Right lobe of liver (tissue), 6 donors: ENCODE measurements at regions not wholly inside any gene's neighbourhood (a gene's known extent, or its start where the extent isn't known, plus 50 kb on each side); places are given as distances from the start of the nearest gene placed in this dataset.

Experiments
- ATAC-seq, 4 donors: fragments of 200-7000 bp; cut with Tn5 transposase; one replicate each; pipeline ENCODE4 v1.9.1; 2020; ENCODE audit warnings: mild to moderate bottlenecking in 4 of 4, moderate library complexity in 4 of 4
- DNase-seq, 3 donors: peaks; one replicate each; pipeline ENCODE4 v3.0.0-alpha.2; 2020
- H3K27ac ChIP-seq, 3 donors: fragments of 200-600 bp; one replicate each; pipeline ENCODE4 v1.8.0; 2022
- H3K27me3 ChIP-seq, 2 donors: fragments of 200-600 bp; one replicate each; pipeline ENCODE4 v1.8.0; 2022
- H3K36me3 ChIP-seq, 4 donors: fragments of 200-600 bp; sonication (generic) in 1 of 4; one replicate each; pipeline versions ENCODE4 v1.5.1 to v1.8.0; 2017 to 2022; ENCODE audit warnings: control low read depth in 1 of 4
- H3K4me1 ChIP-seq, 4 donors: fragments of 200-600 bp; sonication (generic) in 1 of 4; one replicate each; pipeline versions ENCODE4 v1.5.1 to v1.8.0; 2017 to 2022; ENCODE audit warnings: control low read depth in 1 of 4
- H3K4me3 ChIP-seq, 3 donors: fragments of 200-600 bp; one replicate each; pipeline ENCODE4 v1.8.0; 2022
- H3K9me3 ChIP-seq, 4 donors: fragments of 200-600 bp; sonication (generic) in 1 of 4; one replicate each; pipeline versions ENCODE4 v1.5.1 to v1.8.0; 2017 to 2022; ENCODE audit warnings: control low read depth in 1 of 4
- POLR2A ChIP-seq: fragments of 450-650 bp; IDR thresholded peaks from one replicate; pipeline ENCODE4 v1.6.1; 2017; ENCODE audit warnings: antibody characterized with exemption, mild to moderate bottlenecking
- WGBS: methylation state at CpG from one replicate; pipeline ENCODE4 v1.1.6; 2018; ENCODE audit warnings: low coverage, low lambda C conversion rate; ENCODE audit not compliant: insufficient coverage; ENCODE audit errors: missing lambda C conversion rate; 5-methylcytosine and 5-hydroxymethylcytosine counted together
- intact Hi-C, 2 donors: fragments of 100-400 bp; cut with DNase I; formaldehyde crosslinking; loops; one replicate each; pipeline versions ENCODE4 v1.11.2 to v1.14.1; 2022
- TF ChIP-seq, protein P1 (sequence below), 4 donors: fragments of 200-600 bp in 3 of 4; fragments of 450-650 bp in 1 of 4; IDR thresholded peaks; one replicate each; pipeline versions ENCODE4 v1.5.1 to v1.8.0; 2016 to 2022; ENCODE audit warnings: antibody characterized with exemption in 4 of 4, mild to moderate bottlenecking in 2 of 4
- donor health status: DM: no; HTN: yes; CAD: no.
- donor health status: DM: no; HTN: no; CAD: no.
- donor health status: DM: no; HTN: no; CAD: no.
- donor health status: DM: no; HTN: yes; CAD: no.
- donor health status: DM: no; HTN: yes; CAD: no.

DNA sequence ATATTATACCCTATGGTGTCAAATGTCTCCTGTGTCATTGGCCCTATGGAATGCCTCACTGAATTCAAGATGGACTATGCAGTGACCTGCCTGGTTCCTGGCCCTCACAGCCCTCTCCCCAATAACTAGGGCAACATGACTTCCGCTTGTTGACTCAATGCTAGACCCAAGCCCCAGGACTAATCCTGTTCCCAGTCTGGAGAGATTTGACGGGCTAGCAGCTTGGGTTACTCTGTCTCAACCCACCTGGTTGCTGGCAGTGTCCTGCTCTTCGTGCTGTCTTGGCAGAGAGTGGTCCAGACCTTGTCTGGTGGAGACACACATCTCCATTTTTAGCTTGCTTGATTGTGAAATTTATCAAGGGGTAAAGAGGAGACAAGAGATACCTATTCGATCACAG lies 135.8 kb upstream of the HES1 start:
- 85% methylated on average over 3 of the region's 4 CpGs for WGBS
- H3K4me3 ChIP-seq = no peak overlapping the region
- no peaks in the 10 kb centered on the region for H3K36me3 ChIP-seq
- no peak overlapping the region for H3K27ac ChIP-seq
- H3K27me3 ChIP-seq = no peaks in the 10 kb centered on the region
- H3K9me3 ChIP-seq = no peaks in the 10 kb centered on the region
- peaks cover 0 to 21% (median 4%) of the 10 kb centered on the region in 4 donors for H3K4me1 ChIP-seq
- intact Hi-C loops = no loop called here
- ATAC-seq = no peak
- TF ChIP-seq POLR2A = no peak
- TF ChIP-seq, protein P1, sequence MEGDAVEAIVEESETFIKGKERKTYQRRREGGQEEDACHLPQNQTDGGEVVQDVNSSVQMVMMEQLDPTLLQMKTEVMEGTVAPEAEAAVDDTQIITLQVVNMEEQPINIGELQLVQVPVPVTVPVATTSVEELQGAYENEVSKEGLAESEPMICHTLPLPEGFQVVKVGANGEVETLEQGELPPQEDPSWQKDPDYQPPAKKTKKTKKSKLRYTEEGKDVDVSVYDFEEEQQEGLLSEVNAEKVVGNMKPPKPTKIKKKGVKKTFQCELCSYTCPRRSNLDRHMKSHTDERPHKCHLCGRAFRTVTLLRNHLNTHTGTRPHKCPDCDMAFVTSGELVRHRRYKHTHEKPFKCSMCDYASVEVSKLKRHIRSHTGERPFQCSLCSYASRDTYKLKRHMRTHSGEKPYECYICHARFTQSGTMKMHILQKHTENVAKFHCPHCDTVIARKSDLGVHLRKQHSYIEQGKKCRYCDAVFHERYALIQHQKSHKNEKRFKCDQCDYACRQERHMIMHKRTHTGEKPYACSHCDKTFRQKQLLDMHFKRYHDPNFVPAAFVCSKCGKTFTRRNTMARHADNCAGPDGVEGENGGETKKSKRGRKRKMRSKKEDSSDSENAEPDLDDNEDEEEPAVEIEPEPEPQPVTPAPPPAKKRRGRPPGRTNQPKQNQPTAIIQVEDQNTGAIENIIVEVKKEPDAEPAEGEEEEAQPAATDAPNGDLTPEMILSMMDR (IDR thresholded peaks at IDR 0.05) = no peak
- DNase-seq = no peak

DNA sequence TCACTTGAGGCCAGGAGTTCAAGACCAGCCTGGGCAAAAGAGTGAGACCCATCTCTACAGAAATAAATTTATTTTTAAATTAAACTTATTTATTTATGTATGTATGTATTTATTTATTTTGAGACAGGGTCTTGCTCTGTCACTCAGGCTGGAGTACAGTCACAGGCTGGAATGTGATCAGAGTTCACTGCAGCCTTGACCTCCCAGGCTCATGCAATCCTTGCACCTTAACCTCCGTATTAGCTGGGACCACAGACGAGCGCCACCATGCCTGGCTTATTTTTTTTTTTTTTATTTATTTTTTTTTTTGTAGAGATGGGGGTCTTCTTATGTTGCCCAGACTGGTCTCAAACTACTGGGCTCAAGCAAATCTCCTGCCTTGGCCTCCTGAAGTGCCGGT lies 135.2 kb upstream of the HES1 start:
- DNase-seq (no peak), ATAC-seq (no peak)
- Histone ChIP-seq H3K9me3 (no peaks in the 10 kb centered on the region), H3K4me1 (peaks cover 0 to 21% (median 4%) of the 10 kb centered on the region in 4 donors), H3K27me3 (no peaks in the 10 kb centered on the region), H3K27ac (no peak overlapping the region), H3K4me3 (no peak overlapping the region), H3K36me3 (no peaks in the 10 kb centered on the region)
- WGBS = 68% methylated on average over 4 of the region's 4 CpGs
- TF ChIP-seq, protein P1 (IDR thresholded peaks at IDR 0.05) = no peak
- no peak for TF ChIP-seq POLR2A
- intact Hi-C loops = no loop called here

DNA sequence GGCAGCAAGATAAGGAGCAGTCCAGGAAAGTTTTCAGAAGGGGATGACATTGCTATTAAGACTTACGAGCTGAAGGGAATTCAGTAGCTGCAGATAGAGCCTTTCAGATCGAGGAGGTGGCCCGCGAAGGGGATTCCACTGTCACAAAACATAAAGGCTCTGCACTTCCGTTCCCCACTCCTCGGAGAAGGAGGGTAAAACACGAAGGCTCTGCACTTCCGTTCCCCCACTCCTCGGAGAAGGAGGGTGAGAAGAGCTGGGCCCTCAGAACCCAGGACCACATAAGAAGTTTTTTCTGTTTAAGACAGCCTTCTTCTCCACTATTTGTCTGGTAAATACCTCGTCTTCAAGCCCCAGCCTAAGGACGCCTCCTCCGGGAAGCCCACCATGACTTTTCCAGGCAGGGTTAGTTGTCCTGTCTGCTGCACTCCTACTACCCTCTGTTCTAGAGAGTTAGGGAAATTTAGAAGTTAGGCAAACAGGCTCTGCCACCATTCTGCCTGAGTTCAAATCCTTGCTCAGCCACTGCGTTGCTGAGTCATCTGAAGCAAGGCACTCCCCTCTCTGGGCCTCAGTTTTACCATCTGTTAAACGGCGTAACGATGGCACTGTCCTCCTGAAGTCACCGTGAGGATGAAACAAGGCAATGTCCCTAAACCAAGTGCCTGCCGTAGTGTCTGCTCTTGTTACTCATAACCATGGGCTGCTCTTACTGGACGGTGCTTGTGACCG lies 134.1 kb upstream of the HES1 start:
- 85% methylated on average over 15 of the region's 20 CpGs for WGBS
- Histone ChIP-seq H3K4me3 (no peak overlapping the region), H3K36me3 (no peaks in the 10 kb centered on the region), H3K4me1 (peaks cover 0 to 21% (median 4%) of the 10 kb centered on the region in 4 donors), H3K9me3 (no peaks in the 10 kb centered on the region), H3K27me3 (no peaks in the 10 kb centered on the region), H3K27ac (no peak overlapping the region)
- intact Hi-C loops = no loop called here
- DNase-seq = no peak
- no peak for ATAC-seq
- TF ChIP-seq, protein P1 (IDR thresholded peaks at IDR 0.05) = no peak
- TF ChIP-seq POLR2A = no peak

DNA sequence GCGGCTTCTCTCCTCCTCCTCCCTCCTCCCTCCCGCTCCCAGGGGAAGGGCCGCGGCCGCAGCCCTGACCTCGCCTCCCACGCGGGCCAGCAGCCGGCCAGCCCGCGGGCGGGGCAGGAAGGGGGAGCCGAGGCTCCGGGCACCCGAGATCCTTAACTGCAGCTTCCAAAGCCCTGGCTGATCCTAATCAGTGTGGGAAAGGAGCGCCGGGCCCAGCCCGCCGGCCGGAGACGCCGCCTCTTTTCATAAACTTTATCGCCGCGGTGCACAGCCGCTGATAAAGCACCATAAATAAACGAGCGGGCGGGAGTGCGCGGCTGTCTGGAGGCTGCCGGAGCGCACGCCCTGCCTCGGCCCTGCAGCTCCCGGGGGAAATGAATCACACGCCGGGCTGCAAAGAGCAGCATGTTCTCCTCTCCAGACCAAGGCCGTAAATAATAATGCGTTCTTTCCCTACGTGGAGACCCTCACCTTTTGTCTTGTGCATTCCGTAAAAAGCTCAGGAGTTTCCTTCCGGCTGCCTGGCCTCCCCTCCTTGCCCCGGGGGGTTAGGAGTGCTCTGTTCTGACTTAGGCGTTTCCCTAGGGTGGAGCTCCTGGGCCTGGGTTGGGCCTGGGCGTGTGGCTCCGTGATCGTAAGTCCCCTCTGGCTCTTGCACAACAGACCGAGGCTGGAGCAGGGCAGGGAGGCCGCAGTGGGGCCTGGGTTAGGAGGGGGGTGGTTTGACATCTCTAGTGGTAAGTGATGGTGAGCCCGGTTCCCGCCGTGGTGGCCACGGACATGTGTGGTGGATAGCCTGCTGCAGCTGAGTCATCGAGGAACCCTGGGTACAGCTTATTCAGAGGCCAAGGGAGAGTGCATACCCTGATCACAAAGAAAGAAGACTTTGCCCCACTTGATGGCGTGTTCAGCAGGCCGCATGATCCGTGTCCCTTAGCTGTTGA lies 132.6 kb upstream of the HES1 start:
- WGBS = under 1% methylated on average over 42 of the region's 58 CpGs
- intact Hi-C loops = no loop called here
- ATAC-seq = peak; percentile 84 to 93 (median 92)
- H3K4me1 ChIP-seq = peaks cover 0 to 21% (median 4%) of the 10 kb centered on the region in 4 donors
- no peaks in the 10 kb centered on the region for H3K27me3 ChIP-seq
- peak; percentile 57 for TF ChIP-seq POLR2A
- TF ChIP-seq, protein P1 (IDR thresholded peaks at IDR 0.05) = no peak
- H3K4me3 ChIP-seq = peak overlapping the region; percentile 33 to 62 (median 61)
- no peaks in the 10 kb centered on the region for H3K36me3 ChIP-seq
- H3K27ac ChIP-seq = peak overlapping the region; percentile 52 to 57 (median 56)
- H3K9me3 ChIP-seq = no peaks in the 10 kb centered on the region
- peak; percentile 86 to 90 (median 87) for DNase-seq
